Cardiac muscle cell (in vitro differentiated cells and primary cell): ENCODE measurements at regions not wholly inside any gene's neighbourhood (a gene's known extent, or its start where the extent isn't known, plus 50 kb on each side); places are given as distances from the start of the nearest gene placed in this dataset.

ENCODE experiments used
- DNase-seq, 2 donors: peaks; one replicate each; pipeline versions ENCODE4 v3.0.0 to v3.0.0-alpha.2; 2010 to 2017; ENCODE audit warnings: low read depth in 1 of 2, low spot score in 1 of 2
- H3K27ac ChIP-seq: fragments of 200-600 bp; sonication (generic); 2 replicates; pipeline ENCODE4 v1.5.1; 2016
- H3K27me3 ChIP-seq: fragments of 200-600 bp; sonication (generic); 2 replicates; pipeline ENCODE4 v1.6.0; 2016; ENCODE audit warnings: control low read depth
- H3K36me3 ChIP-seq: fragments of 200-600 bp; sonication (generic); 2 replicates; pipeline ENCODE4 v1.5.1; 2016; ENCODE audit warnings: control low read depth
- H3K4me1 ChIP-seq: fragments of 200-600 bp; sonication (generic); 2 replicates; pipeline ENCODE4 v1.8.1; 2017; ENCODE audit warnings: low read depth, mild to moderate bottlenecking, mixed run types
- H3K4me3 ChIP-seq: fragments of 200-600 bp; sonication (generic); 2 replicates; pipeline ENCODE4 v1.5.1; 2016; ENCODE audit warnings: mild to moderate bottlenecking
- H3K9me3 ChIP-seq: fragments of 200-600 bp; sonication (generic); 2 replicates; pipeline ENCODE4 v1.5.1; 2017; ENCODE audit warnings: low read depth, mild to moderate bottlenecking, control low read depth
- TF ChIP-seq, protein P1 (sequence below): IDR thresholded peaks from 2 replicates; pipeline ENCODE4 v1.5.1; 2012; ENCODE audit warnings: low read depth, mild to moderate bottlenecking, low read length

DNA sequence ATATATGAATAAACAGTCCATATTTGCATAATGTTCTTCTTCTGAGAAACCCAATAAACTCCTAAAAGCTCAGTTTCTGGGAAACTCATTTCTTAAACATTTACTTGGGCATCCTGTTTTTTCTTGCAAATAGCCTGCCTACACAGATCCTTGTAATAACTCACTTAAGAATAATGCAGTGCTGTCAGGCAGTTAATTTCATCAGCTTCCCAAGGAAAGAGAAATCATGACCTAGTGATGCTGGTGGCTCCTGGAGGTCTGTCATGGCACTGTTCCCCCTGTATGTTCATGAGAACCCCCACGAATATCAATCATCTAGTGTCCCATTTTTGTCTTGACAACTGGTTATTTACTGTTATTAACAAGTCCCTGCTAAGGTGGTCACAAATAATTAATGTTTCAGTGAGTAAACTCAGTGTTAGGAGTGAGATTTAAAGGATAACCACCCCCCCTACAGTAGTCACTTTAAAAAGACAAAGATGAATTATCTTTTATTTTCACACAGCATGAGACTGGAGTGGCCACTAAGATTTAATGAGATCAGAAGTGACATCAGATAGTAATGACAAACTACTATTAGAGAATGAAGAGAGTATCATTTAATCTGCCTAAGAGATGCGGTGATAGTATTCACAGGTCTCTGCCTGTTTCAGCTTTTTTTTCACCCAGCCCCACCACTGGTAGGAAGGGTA, 279.5 kb upstream of the NECTIN3 start:
- no peaks in the 10 kb centered on the region for H3K4me1 ChIP-seq
- no peaks in the 10 kb centered on the region for H3K36me3 ChIP-seq
- DNase-seq, result no peak
- H3K27me3 ChIP-seq, result no peaks in the 10 kb centered on the region
- H3K4me3 ChIP-seq, result no peak overlapping the region
- no peak overlapping the region for H3K27ac ChIP-seq
- H3K9me3 ChIP-seq, result no peaks in the 10 kb centered on the region
- TF ChIP-seq, protein P1, sequence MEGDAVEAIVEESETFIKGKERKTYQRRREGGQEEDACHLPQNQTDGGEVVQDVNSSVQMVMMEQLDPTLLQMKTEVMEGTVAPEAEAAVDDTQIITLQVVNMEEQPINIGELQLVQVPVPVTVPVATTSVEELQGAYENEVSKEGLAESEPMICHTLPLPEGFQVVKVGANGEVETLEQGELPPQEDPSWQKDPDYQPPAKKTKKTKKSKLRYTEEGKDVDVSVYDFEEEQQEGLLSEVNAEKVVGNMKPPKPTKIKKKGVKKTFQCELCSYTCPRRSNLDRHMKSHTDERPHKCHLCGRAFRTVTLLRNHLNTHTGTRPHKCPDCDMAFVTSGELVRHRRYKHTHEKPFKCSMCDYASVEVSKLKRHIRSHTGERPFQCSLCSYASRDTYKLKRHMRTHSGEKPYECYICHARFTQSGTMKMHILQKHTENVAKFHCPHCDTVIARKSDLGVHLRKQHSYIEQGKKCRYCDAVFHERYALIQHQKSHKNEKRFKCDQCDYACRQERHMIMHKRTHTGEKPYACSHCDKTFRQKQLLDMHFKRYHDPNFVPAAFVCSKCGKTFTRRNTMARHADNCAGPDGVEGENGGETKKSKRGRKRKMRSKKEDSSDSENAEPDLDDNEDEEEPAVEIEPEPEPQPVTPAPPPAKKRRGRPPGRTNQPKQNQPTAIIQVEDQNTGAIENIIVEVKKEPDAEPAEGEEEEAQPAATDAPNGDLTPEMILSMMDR, result no peak

DNA sequence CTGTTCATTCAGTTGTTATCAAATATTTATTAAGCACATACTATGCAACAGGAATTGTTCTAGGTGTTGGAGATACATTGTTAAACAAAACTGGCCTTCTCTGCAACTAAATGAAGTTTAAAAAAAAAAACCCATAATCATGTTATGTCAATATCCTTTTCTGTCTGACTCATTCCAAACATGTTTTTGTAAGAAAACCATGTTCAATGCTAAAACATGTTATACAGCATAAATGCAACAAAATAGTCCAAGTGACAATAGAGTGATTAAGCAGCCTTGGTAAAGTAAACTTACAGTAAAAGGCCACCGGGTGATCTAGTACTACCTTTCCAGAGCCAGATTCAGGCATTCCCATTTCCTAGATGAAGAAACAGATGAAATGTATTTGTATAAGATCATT, 278.0 kb upstream of the NECTIN3 start:
- Histone ChIP-seq H3K36me3 (no peaks in the 10 kb centered on the region), H3K4me1 (no peaks in the 10 kb centered on the region), H3K4me3 (no peak overlapping the region), H3K27ac (no peak overlapping the region), H3K27me3 (no peaks in the 10 kb centered on the region), H3K9me3 (no peaks in the 10 kb centered on the region)
- TF ChIP-seq, protein P1, result no peak
- DNase-seq, result no peak

DNA sequence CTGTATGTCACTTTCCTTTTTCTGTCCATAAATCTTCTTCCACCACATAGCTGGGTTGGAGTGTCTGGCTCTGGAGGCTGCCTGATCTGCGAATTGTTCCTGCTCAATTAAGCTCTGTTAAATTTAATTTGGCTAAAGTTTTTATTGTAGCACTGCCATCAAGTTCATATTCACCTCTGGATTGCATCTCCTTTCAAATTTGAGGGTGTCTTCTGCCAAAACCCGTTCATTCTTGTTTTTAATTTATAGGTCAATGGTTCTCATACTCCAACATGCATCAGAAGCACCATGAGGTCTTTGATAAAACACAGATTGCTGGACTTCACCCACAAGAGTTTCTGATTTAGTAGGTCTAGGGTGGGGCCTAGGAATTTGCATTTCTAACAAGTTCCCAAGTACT, 276.5 kb upstream of the NECTIN3 start:
- H3K4me3 ChIP-seq, result no peak overlapping the region
- H3K27me3 ChIP-seq, result no peaks in the 10 kb centered on the region
- H3K27ac ChIP-seq, result no peak overlapping the region
- H3K9me3 ChIP-seq, result no peaks in the 10 kb centered on the region
- no peaks in the 10 kb centered on the region for H3K36me3 ChIP-seq
- TF ChIP-seq, protein P1, result no peak
- no peak for DNase-seq
- H3K4me1 ChIP-seq, result no peaks in the 10 kb centered on the region

DNA sequence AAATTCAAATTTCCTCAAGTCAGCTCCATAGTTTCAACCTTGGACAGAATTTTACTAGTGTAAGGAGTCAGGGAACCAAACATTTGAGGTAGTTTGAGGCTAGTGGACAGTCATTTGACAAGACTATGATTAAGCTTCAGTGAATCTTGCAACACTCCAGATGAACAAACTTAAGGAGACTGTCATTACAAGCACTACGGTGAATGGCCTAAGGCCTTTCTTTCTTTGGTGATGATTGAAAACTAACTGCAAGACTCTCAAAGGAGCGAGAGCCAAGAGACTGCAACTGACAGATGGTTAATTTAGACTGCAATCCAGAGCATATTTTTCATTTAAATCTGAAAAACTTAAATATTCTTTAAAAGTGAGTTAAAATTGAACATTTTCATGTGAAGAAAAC, 272.3 kb upstream of the NECTIN3 start:
- DNase-seq, result peak in 1 of 2 donors; percentile 19
- no peaks in the 10 kb centered on the region for H3K27me3 ChIP-seq
- TF ChIP-seq, protein P1, result no peak
- no peaks in the 10 kb centered on the region for H3K36me3 ChIP-seq
- no peaks in the 10 kb centered on the region for H3K4me1 ChIP-seq
- no peak overlapping the region for H3K4me3 ChIP-seq
- no peaks in the 10 kb centered on the region for H3K9me3 ChIP-seq
- H3K27ac ChIP-seq, result no peak overlapping the region

DNA sequence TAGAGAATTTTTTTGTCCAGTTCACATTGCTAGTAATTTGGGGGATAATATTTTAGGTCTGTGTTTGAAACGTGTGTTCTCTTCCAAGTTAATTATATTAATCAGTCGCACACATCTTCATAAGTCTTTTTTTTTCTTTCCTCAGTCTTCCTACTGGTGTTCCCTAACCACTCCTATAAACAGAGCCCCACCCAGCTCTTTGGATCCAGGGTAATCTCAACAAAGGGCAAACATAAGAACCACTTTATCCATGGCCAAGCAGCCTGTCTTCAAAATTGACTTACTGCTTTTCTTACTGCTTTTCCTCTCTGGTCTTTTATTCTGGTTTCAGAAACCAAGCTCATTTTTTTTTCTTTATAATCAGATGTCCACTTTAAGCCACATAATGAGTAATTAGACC, 266.8 kb upstream of the NECTIN3 start:
- no peak overlapping the region for H3K27ac ChIP-seq
- DNase-seq, result no peak
- no peaks in the 10 kb centered on the region for H3K27me3 ChIP-seq
- TF ChIP-seq, protein P1, result no peak
- no peak overlapping the region for H3K4me3 ChIP-seq
- no peaks in the 10 kb centered on the region for H3K9me3 ChIP-seq
- H3K36me3 ChIP-seq, result no peaks in the 10 kb centered on the region
- no peaks in the 10 kb centered on the region for H3K4me1 ChIP-seq
